GM19397 (cell line): ENCODE measurements at regions not wholly inside any gene's neighbourhood (a gene's known extent, or its start where the extent isn't known, plus 50 kb on each side); places are given as distances from the start of the nearest gene placed in this dataset.

Experiments
- ATAC-seq: cut with Tn5 transposase; IDR thresholded peaks from one replicate; pipeline ENCODE4 v1.9.1; 2021; ENCODE audit warnings: mild to moderate bottlenecking, moderate library complexity; ENCODE audit not compliant: unreplicated experiment

DNA sequence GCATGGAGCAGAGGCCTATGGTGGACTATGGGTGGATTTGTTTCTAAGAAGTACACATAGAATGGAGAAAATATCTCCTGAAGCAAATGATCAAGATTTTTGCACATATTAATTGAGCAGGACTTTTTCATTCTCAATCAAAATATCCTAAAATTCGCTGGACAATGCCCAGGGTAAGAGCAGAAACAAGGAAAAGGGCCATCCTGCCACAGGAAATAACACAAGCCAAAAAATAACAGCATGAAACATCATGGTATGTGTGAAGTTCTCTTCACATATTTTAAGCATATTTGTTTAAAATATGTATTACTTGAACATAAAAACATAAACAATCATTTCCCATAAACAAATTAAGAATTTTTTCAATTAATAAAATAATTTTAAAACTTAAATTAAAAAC is 868.9 kb downstream of the EPHA7 start:
- ATAC-seq, result no peak

DNA sequence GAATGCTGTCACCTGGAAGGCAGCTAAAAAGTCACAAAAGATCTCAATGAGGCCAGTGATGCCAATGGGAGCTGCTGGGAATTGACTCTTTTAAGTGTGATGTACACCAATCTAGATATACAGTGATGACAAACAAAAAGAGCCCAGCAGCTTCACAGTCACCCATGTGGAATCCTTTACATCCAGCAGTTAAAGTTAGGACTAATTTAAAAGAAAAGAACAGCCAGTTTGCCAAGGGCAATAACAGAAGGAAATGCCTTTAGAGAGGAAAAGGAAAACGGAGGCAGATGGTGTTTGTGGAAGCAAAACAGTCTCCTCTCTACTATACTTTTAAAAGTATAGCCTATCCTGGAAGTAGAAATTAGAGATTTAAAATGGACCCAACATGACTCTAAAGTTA is 873.5 kb downstream of the EPHA7 start:
- ATAC-seq, result no peak

DNA sequence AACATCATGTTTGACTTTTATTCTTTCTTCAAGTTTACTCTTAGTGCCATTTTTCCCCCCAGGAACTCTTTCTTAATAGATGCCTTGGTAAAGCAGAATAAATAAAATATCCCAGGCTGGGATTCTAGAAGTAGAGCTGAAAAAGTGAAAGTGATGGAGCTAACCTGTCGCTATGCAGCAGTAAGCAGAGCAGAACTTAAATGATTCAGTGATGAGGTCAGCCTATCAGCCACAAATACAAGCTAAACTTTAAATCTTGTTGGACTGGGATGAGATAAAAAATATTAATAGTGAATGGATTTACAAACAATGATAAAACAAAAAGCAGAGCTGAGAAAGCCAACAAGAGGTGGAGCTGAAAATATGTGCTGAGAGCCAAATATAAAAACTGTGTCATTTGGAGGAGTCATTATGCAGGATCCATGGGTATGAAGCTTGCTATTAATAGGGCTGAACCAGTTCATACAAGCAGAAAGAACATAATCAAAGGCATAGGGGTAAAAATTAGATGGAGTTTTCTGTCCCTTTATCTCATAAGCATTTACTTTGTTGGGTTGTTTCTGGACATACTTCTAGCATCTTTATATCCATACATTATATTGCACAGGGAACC is 877.8 kb downstream of the EPHA7 start:
- no peak for ATAC-seq

DNA sequence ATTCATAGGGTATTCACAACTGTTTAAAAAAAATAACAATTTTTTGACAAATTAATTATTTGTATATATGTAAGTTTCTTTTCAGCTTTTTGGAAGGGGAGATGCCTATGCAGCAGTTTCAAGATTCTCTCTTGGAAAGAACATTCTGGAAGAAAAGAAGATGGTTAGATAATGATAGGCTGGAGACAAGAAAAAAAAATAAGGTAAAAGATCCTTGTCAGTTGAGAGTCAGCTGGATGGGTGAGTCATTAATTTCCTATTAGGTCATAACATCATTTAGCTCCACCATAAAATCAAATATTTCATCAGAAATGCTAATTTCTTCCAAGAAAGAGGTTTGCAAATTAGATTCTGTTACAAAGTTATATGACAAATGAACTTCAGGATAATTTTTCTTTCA is 880.4 kb downstream of the EPHA7 start:
- ATAC-seq, result no peak

DNA sequence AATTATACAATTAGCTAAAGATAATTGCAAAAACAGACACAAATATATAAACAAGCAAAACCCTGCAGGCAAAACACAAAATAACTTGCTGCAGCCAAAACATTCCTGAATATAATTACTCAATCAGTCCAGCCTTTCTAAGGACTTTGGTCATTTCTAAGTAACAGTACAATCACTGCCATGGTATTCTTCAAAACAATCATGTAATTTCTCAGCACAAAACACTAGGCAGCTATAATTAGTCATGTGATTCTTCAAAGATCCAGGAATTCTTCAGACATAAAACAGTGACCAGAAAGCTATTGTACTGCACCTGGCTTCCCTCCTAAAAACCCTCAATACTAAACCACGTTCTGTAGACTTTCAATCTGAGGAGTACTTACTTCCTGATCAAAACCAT is 881.1 kb downstream of the EPHA7 start:
- ATAC-seq, result no peak

DNA sequence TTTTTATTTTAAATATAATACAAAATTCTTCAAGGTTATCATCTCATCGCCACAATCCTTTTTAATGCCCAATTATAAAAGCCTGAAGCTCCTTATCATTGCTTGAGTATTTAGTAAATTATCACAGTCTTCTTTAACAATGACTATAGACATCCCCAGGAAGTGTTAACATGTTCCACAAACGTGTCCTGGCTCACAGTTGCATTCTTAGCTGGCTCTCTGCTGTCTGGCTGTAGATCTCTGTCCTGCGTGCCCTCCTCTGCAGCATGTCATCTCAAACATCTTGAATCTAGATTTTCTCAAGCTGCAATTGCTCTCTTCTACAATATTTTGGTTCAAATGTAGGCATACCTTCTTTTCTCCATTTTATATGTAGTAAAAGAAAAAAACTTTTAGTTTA is 885.2 kb downstream of the EPHA7 start:
- no peak for ATAC-seq

DNA sequence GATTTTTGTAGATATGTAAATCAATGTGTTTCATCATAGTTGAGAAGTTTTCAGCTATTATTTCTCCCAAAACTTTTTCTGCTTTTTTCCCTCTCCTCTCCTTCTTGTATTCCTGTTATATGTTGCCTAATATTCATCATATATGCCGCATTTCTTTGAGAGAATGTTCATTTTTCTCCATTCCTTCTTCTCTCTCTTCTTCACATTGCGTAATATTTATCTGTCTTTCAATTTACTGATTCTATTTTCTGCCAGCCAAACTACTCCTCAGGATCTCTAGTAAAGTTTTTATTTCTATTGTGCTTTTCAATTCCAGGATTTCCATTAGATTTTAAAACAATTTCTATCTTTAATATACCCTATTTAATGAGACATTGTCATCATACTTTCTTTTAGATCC is 896.8 kb downstream of the EPHA7 start:
- ATAC-seq, result no peak

DNA sequence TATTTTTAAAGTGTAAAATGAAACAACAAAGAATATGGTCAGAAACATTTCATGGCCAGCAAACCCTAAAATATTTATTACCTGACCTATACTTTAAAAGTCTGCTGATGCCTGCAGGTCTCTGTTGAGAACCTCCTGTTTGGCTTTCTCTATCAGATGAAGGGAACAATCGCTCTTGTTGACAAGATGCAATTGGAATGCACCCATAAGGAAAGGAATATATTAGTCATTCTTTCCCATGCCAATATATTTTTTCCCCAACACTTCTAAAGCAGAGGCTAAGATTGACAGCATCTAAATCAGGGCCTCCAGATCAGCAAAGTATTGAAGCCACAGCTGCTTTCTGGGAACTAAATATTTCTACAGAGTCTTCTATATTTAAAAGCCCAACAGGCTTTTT is 897.8 kb downstream of the EPHA7 start:
- no peak for ATAC-seq

DNA sequence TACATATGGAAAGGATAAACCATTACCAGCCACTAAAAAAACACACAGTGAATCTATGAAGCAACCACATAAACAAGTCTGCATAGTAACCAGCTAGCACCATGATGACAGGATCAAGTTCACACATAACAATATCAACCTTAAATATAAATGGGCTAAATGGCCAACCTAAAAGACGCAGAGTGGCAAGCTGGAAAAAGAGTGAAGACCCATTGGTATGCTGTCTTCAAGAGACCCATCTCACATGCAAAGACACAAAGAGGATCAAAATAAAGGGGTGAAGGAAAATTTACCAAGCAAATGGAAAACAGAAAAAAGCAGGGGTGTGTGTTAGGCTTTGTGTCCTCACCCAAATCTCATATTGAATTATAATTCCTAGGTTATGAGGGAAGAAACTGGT is 909.2 kb downstream of the EPHA7 start:
- no peak for ATAC-seq

DNA sequence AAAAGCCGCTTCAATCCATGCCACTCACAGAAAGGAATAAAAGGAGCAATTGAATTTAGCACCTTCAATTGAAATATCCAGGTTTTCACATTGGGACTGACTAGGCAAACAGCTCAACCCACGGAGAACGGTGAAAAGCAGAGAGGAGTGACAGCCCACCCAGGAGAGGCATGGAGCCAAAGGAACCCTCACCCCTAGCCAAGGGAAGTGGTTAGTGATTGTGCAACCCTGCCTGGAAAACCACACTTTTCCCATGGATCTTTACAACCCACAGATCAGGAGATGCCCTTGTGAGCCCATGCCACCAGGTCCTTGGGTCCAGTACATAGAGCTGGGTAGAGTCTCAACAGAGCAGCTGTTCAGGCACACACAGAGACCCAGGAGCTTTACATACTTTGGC is 911.8 kb downstream of the EPHA7 start:
- ATAC-seq, result no peak

DNA sequence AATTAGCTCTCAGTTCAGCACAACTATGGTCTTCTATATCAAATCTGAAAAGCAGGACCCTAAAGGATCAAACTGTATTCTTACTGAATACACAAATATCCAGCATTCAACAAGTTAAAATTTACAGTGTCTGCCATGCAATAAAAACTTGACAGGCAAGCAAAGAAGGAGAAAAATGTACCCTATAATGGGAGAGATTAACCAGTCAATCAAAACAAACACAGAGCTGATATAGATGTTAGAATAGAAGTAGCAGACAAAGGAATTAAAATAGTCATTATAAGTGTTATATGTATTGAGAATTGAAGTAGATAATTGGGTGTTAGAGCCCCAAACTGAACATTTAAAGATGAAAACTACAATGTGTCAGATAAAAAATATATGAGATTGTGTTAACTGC is 914.9 kb downstream of the EPHA7 start:
- ATAC-seq, result no peak

DNA sequence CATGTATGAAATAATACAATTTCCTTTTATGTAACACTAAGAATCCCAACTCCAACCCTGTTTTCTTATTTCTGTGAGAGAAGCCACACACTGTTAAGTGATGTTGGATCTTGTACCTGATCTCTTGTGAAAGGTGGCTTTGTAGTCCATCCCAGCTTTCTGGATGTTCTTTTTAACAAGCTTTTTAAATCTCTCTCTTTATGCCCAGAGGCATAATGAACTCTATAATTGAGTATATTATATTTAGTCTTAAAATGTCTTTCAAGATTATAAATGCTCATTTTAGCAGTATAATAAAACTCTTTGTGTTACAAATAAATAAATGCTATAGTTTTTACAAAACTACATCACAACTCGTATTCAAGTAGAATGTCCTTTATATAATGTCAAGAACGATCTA is 922.1 kb downstream of the EPHA7 start:
- no peak for ATAC-seq

DNA sequence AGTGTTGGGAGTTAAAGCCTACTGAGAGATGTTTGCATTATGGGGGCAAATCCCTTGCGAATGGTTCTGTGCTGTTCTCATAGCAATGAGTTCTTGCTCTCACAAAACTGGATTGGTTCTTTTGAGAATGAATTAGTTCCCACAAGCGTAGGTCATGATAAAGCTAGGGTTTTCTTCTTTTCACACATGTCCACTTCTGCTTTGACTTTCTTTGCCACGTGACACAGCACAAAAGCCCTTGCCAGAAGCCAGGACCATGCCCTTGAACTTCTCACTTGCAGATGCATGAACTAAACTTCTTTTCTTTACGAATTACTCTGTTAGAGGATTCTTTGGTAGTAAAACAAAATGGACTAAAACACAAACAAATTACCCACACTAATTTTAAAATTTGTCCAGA is 922.8 kb downstream of the EPHA7 start:
- ATAC-seq, result no peak

DNA sequence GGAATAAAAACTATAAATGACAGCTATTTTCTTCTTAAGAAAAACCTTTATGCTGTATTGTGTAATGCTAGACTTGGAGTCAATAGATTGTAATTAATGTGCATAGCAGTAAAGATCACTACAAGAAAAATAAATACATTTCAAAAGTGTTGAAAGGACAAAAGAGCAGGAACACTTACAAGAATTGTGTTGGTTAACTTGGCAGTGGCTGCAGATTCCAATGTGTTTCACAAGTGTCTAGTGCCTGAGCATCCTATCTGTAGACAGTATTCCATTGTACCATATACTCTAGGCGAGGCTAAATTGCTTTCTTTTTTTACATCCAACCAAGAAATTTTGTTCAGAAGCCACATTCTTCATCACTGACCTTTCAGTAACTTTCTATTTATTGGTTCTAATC is 924.1 kb downstream of the EPHA7 start:
- no peak for ATAC-seq

DNA sequence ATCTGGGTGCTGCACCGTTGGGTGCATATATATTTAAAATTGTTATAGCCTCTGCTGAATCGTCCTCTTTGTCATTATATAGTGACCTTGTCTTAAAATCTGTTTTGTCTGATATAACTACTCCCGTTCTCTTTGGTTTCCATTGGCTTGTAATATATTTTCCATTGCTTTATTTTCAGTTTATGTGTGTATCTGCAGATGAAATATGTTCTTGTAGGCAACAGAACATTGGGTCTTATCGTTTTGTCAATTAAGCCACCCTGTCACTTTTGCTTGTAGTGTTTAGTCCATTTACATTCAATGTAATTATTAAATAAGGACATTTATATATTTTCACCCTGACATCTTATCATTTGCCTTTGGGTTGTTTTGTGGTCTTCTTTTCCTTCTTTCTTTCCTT is 933.9 kb downstream of the EPHA7 start:
- no peak for ATAC-seq

DNA sequence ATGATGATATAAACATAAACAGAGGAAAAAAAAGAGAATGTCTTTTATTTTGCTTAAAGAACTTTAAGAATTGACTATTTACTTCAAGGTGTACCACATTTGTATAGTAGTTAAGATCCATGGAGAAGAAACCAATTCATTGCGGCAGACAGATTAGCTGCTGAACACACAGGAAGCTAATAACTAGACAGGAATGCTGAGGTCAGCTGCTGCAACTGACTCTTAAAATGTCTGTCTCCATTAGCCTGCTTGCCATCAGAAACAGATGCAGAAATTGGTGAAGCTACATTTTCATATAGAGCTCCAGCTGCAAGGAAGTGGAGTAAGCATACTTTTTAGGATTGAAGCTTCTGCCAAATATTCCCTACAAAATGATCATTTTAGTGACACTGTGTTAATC is 939.5 kb downstream of the EPHA7 start:
- no peak for ATAC-seq

DNA sequence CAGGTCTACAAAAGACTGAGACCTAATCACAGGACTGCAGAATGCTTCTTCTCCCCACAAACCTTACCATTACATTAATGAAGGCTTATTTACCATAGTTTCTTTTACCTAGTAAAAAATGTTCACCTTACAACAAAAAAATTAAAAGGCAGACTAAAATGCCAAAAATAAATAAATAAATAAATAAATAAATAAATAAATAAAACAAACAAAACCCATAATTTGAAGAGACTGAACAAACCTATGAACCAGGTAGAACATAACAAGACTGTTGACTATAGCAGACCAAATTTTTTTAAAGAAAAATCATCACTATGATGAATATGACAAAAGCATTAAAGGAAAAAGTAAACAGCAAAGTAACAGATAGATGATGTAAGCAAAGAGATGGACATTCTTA is 946.3 kb downstream of the EPHA7 start:
- ATAC-seq, result no peak

DNA sequence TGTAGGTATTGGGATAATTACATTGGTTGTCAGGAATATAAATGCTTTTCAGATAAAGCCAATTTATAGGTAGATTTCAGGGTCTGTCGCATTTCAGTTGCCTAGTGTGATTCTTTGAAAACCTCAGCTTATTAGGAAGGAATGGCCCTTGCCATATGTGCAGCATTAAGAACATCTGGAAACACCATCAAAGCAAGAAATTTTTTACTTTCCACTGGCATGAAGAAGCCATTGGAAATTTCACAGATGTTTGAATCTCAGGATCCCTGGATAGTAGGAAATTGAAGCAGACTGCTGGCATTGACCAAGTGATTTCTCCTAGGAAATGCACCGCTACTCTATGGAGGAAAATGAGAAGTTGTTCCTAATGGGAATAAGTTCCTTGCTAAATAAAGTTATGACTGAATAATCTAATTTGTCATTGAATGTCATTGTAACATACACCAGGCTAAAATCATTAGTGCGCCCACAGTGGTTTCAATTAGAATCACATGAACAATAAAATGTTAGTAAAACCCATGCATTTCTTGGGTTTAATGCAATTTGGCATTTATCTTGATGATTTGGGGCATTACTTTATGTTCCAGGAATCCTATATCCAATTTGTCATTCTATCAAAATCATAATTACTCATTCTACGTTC is 950.1 kb downstream of the EPHA7 start:
- no peak for ATAC-seq

DNA sequence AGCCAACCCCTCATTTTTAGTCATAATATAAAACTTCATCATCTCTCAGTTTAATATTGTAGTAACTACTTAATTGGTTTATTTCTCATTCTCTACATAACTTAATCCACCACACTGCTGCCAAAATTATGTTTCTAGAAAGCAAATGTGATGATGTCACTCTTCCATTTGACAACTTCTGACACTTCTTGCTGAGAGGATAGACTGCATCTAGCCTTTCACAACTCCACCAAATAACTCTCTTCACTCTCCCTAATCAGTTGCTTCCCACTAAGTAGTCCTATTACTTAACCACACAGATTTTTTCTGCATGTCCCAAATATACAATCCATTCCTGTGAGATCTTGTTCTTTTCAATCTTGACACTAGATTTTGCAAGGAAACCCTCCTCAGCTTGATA is 951.3 kb downstream of the EPHA7 start:
- no peak for ATAC-seq

DNA sequence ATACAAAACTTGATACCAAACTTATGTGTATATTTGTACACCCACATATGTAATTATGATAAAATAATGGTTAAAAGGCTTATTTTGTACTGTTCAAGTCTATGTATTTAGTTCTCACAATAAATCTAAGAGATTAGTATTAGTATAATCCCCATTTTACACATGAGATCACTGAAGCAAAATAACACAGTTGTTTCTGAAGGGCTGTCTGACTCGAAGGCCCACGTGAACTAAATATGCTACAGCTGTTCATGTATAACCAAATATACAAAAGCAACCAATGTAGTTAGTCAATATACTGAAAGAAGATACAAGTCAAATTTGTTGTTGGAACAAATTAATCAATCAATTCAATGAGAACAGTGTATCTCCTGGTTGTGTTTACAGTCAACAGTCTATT is 959.2 kb downstream of the EPHA7 start:
- ATAC-seq, result no peak

DNA sequence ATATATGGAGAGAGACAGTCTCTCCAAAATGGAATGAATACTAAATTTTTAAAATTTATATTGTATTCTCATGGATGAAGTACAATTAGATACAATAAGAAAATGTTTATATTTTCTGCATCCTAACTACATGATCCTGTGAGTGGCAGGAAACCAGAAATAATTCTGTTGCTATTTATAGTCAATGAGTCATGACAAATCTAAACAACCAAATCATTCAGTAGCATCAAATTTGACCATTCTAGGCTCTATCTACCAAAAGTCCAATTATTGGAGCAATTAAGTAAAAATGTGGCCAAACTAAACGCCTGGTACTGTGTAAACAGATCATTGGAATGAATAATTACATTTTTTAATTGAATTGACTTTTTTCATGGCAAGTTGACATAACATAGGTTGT is 959.8 kb downstream of the EPHA7 start:
- no peak for ATAC-seq

DNA sequence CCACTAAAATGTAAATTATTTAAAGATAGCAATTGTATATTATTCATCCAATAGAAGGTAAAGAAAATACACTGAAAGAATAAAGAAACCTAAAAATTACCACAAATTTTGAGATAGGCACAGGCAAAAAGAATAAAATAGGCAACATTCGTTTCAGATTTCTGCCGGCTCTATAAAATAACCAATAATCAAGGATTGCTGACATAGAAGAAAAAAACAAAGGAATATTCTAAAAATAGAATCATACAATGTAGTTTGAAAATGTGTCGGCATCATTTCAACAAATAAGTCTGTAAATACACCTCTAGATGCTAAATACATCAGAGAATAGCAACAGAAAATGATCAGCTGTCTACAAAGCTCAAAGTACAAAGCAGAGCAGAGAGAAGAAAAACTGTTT is 973.3 kb downstream of the EPHA7 start:
- no peak for ATAC-seq

DNA sequence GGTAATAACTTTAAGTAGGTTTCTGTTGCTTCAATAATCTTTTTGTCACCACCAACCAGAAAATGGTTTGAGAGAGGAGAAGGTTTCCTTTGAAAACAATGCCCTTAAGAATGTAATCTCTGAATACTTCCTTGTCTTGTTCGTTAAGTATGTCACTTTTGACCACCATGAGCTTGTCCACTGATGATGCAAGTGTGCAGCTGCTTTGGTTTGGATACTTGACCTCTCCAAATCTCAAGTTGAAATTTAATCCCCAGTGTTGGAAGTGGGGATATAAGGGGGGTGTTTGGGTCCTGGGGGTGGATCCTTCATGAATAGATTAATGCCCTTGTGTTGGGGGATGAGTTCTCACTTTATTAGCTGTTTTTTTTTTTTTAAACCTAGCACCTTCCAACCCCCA is 985.4 kb downstream of the EPHA7 start:
- no peak for ATAC-seq
